HG03045 (cell line): ENCODE measurements at regions not wholly inside any gene's neighbourhood (a gene's known extent, or its start where the extent isn't known, plus 50 kb on each side); places are given as distances from the start of the nearest gene placed in this dataset.

Experiments
- ATAC-seq: cut with Tn5 transposase; IDR thresholded peaks from one replicate; pipeline ENCODE4 v1.9.1; 2021; ENCODE audit warnings: mild to moderate bottlenecking, moderate library complexity; ENCODE audit not compliant: unreplicated experiment

DNA sequence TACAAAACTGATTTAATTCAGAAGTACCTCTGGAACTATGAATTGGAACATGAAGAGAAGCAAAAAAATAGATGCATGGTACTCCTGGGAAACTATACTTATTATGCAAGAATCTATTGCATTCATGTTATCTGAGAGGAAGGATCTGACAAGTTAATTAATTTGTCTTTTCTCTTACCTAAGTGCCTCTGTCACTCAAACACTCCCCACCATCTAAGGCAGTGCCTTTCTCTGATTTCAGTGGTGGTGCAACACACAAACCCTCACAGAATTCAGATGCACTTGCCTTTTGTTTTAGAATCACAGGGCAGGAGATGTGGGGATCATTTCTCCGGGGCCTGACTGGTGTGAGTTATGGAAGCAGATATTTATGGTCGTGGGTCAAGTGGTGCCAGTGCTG, 52.5 kb upstream of the C9orf72 start:
- ATAC-seq = no peak

- no peak for ATAC-seq
Observed at GRCh38 chr9:27626244-27627187, 53.2 kb upstream of the C9orf72 start.

DNA sequence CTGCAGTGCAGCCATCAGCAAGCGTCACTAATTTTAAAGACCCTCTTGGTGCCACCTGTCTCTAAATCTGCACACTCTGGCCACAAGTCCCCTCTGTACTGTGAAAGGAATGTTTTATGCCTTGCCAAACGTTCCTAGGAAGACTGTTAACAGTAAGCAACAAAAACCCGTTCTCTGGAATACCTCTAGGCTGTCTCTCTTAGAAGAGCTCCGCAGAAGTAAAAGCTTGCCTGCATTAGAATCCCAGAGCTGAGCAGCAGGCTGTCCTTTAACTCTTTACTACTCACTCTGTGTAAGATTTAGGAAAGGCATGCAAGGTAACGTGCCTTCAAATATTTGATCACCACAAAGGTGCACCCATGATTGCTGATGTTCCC, 53.9 kb upstream of the C9orf72 start:
- ATAC-seq = no peak

- ATAC-seq = no peak
Observed at GRCh38 chr9:27628311-27628710, 55.0 kb upstream of the C9orf72 start.

DNA sequence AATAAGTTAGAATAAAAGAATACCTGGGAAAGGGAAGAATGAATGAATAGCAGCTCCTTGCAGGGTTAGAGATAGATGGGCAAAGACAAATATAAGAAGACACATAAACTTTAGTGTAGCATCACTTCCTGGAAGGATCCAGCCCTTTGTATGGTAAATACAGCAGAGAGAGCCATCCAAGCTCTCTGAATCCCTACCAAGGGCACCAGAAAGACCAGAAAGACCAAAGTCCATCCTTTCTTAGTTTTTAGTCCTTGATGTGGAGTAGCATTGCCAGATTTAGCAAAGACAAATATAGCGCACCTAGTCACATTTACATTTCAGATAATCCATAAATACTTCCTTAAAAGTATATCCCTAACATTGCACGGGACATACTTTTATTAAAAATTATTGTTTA, 56.1 kb upstream of the C9orf72 start:
- ATAC-seq = no peak

DNA sequence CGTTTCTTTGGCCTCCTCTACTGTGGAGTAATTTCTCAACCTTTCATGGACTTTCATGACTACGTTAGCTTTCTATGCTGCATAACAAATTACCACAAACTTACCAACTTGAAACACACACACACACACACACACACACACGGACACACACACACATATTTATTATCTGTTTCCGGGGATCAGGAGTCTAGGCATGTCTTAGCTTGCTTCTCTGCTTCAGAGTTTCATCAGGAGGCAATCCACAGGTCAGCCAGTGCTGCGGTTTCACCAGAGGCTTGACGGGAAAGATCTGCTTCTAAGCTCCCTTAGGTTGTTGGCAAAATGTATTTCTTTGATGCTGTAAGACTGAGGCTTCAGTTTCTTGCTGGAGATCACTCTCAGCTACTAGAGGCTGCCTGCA, 59.0 kb upstream of the C9orf72 start:
- no peak for ATAC-seq

DNA sequence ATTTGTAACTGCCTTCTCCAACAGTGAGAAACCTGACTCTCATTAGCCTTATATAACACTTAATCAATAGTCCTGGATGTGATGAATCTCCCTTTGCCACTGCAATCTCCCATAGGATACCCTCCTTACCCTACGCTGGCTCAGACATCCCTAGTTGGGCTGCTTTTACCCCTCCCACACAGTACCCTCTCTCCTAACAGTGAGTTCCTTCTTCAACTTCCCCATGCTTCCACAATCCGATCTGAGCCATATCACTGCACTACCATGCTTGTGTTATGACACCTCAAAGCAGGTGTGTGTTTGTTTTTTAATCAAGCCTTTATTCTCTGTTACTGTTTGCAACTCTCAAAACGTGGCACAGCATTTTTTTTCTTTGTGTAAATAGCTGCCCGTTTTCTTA, 60.5 kb upstream of the C9orf72 start:
- no peak for ATAC-seq

- no peak for ATAC-seq
Observed at GRCh38 chr9:27634879-27635278, 61.6 kb upstream of the C9orf72 start.

- ATAC-seq = no peak
Observed at GRCh38 chr9:27638716-27639115, 65.4 kb upstream of the C9orf72 start.

DNA sequence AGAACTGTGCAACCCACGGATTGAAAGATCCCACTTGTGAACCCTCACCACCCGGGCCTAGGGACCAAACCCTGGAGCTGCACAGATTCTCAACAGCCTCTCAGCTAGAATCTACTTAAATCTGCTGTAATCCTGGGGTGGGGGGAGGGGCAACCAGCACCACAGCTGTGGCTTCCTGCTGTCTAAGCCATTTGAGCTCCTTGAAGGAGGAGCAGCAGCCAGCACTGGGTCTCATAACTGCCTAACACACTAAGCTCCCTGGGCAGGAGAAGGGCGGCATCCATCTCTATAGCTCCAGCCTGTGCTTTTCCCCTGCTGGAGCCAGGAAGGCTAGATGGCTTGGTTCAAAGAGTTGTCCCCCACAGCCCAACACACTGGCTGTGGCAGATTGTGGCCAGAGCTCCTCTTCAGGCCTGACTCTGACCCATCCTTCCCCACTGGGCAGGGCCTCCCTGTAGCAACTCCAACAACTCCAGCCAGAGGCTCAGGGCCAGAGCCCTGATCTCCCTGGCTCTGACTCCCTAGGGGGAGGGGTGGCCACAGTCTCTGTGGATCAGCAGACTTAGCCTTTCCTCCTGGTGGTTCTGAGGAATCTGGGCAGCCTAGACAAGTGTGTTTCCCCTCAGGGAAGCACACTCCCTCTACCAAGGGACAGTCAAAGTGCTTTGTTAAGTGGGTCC, 72.0 kb upstream of the C9orf72 start:
- no peak for ATAC-seq

DNA sequence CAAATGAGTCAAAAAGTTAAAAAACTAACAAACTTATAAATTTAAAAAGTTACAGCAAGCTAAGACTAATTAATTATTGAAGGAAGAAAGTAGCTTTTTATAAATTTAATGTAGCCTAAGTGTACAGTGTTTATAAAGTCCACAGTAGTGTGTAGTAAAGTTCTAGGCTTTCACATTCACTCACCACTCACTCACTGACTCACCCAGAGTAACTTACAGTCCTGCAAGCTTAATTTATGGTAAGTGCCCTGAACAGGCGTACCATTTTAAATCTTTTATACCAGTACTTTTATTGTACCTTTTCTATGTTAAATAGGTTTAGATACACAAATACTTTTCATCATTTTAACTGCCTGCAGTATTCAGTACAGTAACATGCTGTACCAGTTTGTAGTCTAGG, 80.0 kb upstream of the C9orf72 start:
- no peak for ATAC-seq

GRCh38 chr9:27653957-27654356, 80.7 kb upstream of the C9orf72 start:
- no peak for ATAC-seq

GRCh38 chr9:27654629-27655285, 81.5 kb upstream of the C9orf72 start:
- no peak for ATAC-seq

DNA sequence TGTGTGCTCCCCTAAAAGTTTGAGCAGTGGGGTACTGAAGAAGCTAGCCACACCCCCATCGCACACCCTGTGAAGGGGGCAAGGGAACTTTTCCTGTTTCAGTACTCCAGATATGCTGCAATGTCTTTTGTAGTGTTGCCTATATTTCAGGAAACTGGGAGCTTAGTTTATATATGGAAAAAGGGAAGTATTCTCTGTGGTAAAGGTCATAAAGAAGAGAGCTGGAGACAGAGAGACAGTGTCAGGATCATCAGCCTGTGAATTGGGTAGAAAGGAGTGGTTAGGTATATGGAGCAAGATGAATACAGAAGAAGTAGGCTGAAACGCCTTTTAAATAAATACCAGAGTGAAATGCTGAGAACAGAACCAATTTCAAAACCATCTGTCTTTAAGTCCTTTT, 82.2 kb upstream of the C9orf72 start:
- ATAC-seq = no peak

DNA sequence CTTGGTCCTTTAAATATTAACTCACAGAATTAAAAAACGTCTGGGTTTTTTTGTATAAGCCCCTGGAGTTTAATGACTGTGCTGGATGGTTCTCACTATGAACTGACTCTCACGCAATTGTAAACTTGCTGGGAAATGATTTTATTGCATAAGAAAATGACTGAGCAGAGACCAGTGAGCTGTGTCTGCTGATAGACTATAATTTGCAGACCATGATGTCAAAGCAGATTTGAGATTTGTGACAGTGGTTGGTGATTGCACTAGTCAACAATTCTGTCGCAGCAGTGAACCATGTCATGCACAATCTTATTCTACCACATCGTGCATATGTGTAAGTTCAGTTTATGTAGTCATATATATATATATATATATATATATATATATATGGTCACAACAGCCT, 85.7 kb upstream of the C9orf72 start:
- no peak for ATAC-seq

DNA sequence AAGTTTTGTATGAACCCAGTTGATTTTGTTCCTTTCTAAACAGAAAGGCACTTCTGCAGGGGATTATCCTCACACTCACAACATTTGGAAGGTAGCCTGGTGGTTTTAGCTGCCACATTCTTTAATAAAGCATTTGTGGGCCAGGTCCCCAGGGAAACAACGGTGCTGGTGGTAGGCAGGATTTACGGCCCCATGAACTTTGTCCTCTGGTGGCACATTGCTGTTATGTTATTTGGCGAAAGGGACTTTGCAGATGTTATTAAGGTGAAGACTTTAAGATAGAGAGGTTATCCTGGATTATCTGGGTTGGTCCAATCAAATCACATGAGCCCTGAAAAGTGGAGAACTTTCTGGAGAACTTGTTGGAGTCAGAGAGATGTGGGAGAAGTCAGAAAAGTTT, 86.3 kb upstream of the C9orf72 start:
- no peak for ATAC-seq

- ATAC-seq = no peak
Observed at GRCh38 chr9:27660148-27660547, 86.9 kb upstream of the C9orf72 start.

DNA sequence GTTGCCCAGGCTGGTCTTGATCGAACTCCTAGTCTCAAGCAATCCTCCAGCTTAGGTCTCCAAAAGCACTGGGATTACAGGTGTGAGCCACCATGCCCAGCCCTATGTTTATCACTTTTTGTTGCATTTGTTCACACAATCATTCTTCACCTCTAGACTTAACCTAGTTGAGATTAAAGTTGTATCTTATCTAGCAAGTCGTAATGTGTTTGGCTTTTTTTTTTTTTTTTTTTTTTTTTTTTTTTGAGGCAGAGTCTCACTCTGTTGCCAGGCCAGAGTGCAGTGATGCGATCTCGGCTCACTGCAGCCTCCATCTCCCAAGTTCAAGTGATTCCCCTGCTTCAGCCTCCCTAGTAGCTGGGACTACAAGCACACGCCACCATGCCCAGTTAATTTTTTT, 90.2 kb upstream of the C9orf72 start:
- ATAC-seq = no peak

- no peak for ATAC-seq
Observed at GRCh38 chr9:27664121-27664779, 91.0 kb upstream of the C9orf72 start.

GRCh38 chr9:27665136-27665535, 91.9 kb upstream of the C9orf72 start:
- ATAC-seq = no peak

GRCh38 chr9:27668280-27668679, 95.0 kb upstream of the C9orf72 start:
- no peak for ATAC-seq
